ENCODE measurements at regions not wholly inside any gene's neighbourhood (a gene's known extent, or its start where the extent isn't known, plus 50 kb on each side); places are given as distances from the start of the nearest gene placed in this dataset.

GRCh38 chr3:16102187-16102561 is 72.3 kb upstream of the GALNT15 start:
- Histone ChIP-seq H3K36me3 (ENCODE audit: control insufficient read depth, insufficient read depth, low read length) (no peaks in the 10 kb centered on the region), H3K4me3 (ENCODE audit: low read depth, low read length) (no peak overlapping the region), H3K27me3 (ENCODE audit: control insufficient read depth, insufficient read depth, low read length) (no peaks in the 10 kb centered on the region)
- TF ChIP-seq CTCF (IDR thresholded peaks at IDR 0.05; ENCODE audit: insufficient read depth, low read length, poor library complexity, severe bottlenecking), result no peak
- no peak for DNase-seq (ENCODE audit: low read depth)

GRCh38 chr3:16102905-16103364 is 71.5 kb upstream of the GALNT15 start:
- DNase-seq (ENCODE audit: low read depth), result no peak
- Histone ChIP-seq H3K27me3 (ENCODE audit: control insufficient read depth, insufficient read depth, low read length) (no peaks in the 10 kb centered on the region), H3K36me3 (ENCODE audit: control insufficient read depth, insufficient read depth, low read length) (no peaks in the 10 kb centered on the region), H3K4me3 (ENCODE audit: low read depth, low read length) (no peak overlapping the region)
- TF ChIP-seq CTCF (IDR thresholded peaks at IDR 0.05; ENCODE audit: insufficient read depth, low read length, poor library complexity, severe bottlenecking), result no peak

DNA sequence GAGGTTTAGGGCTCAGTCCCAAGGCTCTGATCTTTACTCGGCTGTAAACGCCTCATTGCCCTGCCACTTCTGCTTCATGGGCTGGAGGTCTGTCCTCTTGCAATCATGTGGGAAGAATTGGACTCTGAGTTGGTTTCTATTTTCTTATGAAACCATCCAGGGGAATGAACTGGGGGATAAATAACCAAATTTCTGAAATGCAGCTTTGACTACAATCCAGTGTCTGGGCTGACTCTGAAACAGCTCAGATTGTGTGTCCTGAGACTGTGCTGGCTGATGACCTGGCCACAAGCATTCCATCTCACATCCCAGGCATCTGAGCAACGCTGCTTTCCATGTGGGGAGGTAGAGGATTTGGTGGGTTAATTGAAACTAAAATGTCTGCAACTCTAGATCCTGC is 71.0 kb upstream of the GALNT15 start:
- no peak for TF ChIP-seq CTCF (IDR thresholded peaks at IDR 0.05; ENCODE audit: insufficient read depth, low read length, poor library complexity, severe bottlenecking)
- Histone ChIP-seq H3K27me3 (ENCODE audit: control insufficient read depth, insufficient read depth, low read length) (no peaks in the 10 kb centered on the region), H3K36me3 (ENCODE audit: control insufficient read depth, insufficient read depth, low read length) (no peaks in the 10 kb centered on the region), H3K4me3 (ENCODE audit: low read depth, low read length) (no peak overlapping the region)
- DNase-seq (ENCODE audit: low read depth), result no peak

- Histone ChIP-seq H3K4me3 (ENCODE audit: low read depth, low read length) (no peak overlapping the region), H3K27me3 (ENCODE audit: control insufficient read depth, insufficient read depth, low read length) (no peaks in the 10 kb centered on the region), H3K36me3 (ENCODE audit: control insufficient read depth, insufficient read depth, low read length) (no peaks in the 10 kb centered on the region)
- no peak for TF ChIP-seq CTCF (IDR thresholded peaks at IDR 0.05; ENCODE audit: insufficient read depth, low read length, poor library complexity, severe bottlenecking)
- DNase-seq (ENCODE audit: low read depth), result no peak
These were observed 70.3 kb upstream of the GALNT15 start for GRCh38 chr3:16104156-16104555.

- Histone ChIP-seq H3K36me3 (ENCODE audit: control insufficient read depth, insufficient read depth, low read length) (no peaks in the 10 kb centered on the region), H3K27me3 (ENCODE audit: control insufficient read depth, insufficient read depth, low read length) (no peaks in the 10 kb centered on the region), H3K4me3 (ENCODE audit: low read depth, low read length) (no peak overlapping the region)
- no peak for TF ChIP-seq CTCF (IDR thresholded peaks at IDR 0.05; ENCODE audit: insufficient read depth, low read length, poor library complexity, severe bottlenecking)
- no peak for DNase-seq (ENCODE audit: low read depth)
These were observed 68.4 kb upstream of the GALNT15 start for GRCh38 chr3:16106050-16106449.

DNA sequence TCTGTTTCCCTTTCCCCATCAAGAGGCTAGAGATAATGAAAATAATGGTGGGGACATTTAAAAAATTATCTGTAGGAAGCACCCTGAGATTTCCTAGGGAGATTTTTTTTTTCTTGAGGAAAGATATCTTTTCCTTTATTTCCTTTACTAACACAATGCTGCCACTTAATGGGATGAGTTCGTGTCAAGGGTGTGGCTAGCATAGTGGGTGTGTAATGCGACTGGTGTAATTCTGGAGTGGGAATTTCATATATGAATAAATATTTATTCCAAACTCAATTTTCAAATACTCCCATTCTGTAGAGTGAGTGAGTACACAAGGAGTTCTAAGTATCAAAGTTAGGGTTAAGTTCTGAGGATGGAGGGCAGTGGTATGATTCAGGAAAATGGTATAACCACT is 66.1 kb upstream of the GALNT15 start:
- Histone ChIP-seq H3K4me3 (ENCODE audit: low read depth, low read length) (no peak overlapping the region), H3K27me3 (ENCODE audit: control insufficient read depth, insufficient read depth, low read length) (no peaks in the 10 kb centered on the region), H3K36me3 (ENCODE audit: control insufficient read depth, insufficient read depth, low read length) (no peaks in the 10 kb centered on the region)
- TF ChIP-seq CTCF (IDR thresholded peaks at IDR 0.05; ENCODE audit: insufficient read depth, low read length, poor library complexity, severe bottlenecking), result no peak
- DNase-seq (ENCODE audit: low read depth), result no peak
